Heart right ventricle (tissue), 16 donors: ENCODE measurements at regions not wholly inside any gene's neighbourhood (a gene's known extent, or its start where the extent isn't known, plus 50 kb on each side); places are given as distances from the start of the nearest gene placed in this dataset.

Source experiments
- ATAC-seq, 8 donors: fragments of 200-7000 bp; cut with Tn5 transposase; one replicate each; pipeline ENCODE4 v1.9.1; 2020; ENCODE audit warnings: mild to moderate bottlenecking in 8 of 8, moderate library complexity in 8 of 8, moderate number of reproducible peaks in 1 of 8
- DNase-seq, 2 donors: peaks; one replicate each; pipeline ENCODE4 v3.0.0-alpha.2; 2020
- H3K27ac ChIP-seq, 10 donors: fragments of 200-600 bp; sonication (generic) in 2 of 10; one replicate each; pipeline versions ENCODE4 v1.5.0 to v1.8.0; 2020 to 2022; ENCODE audit warnings: mild to moderate bottlenecking in 3 of 10
- H3K27me3 ChIP-seq, 7 donors: fragments of 200-600 bp; one replicate each; pipeline ENCODE4 v1.8.0; 2021 to 2022; ENCODE audit warnings: mild to moderate bottlenecking in 2 of 7
- H3K36me3 ChIP-seq, 9 donors: fragments of 200-600 bp; sonication (generic) in 1 of 9; one replicate each; pipeline versions ENCODE4 v1.5.0 to v1.8.0; 2020 to 2022; ENCODE audit warnings: mild to moderate bottlenecking in 2 of 9
- H3K4me1 ChIP-seq, 9 donors: fragments of 200-600 bp; sonication (generic) in 1 of 9; one replicate each; pipeline versions ENCODE4 v1.5.0 to v1.8.0; 2020 to 2022; ENCODE audit warnings: mild to moderate bottlenecking in 4 of 9
- H3K4me3 ChIP-seq, 10 donors: fragments of 200-600 bp; sonication (generic) in 2 of 10; one replicate each; pipeline versions ENCODE4 v1.5.0 to v1.8.0; 2020 to 2022; ENCODE audit warnings: mild to moderate bottlenecking in 7 of 10, moderate library complexity in 2 of 10
- H3K9me3 ChIP-seq, 11 donors: fragments of 200-600 bp in 10 of 11; sonication (generic) in 2 of 11; one replicate each; pipeline versions ENCODE4 v1.5.0 to v1.8.0; 2013 to 2022; ENCODE audit warnings: mild to moderate bottlenecking in 2 of 11, control low read depth in 1 of 11, moderate library complexity in 1 of 11
- WGBS, 2 donors: extraction: QIAGEN DNeasy Blood & Tissue Kit; methylation state at CpG; one replicate each; pipeline ENCODE4 v1.1.7; 2013; ENCODE audit warnings: inconsistent platforms in 1 of 2; 5-methylcytosine and 5-hydroxymethylcytosine counted together
- intact Hi-C, 10 donors: fragments of 100-400 bp; cut with DNase I; formaldehyde crosslinking; loops; one replicate each; pipeline versions ENCODE4 v1.11.1 to v1.14.2; 2022
- TF ChIP-seq, protein P1 (sequence below), 9 donors: fragments of 200-600 bp; sonication (generic) in 2 of 9; IDR thresholded peaks; one replicate each; pipeline versions ENCODE4 v1.5.0 to v1.8.0; 2021 to 2022; ENCODE audit warnings: antibody characterized with exemption in 9 of 9, mild to moderate bottlenecking in 5 of 9, moderate library complexity in 1 of 9
- donor health status: Arrhythmogenic right ventricular cardiomyopathy.
- donor health status: ischemic (EF 13 %, LVEDD 7.1; RV severe dilation, severe dysfunction).
- donor health status: healthy with polysubstance abuse.
- donor health status: DM: no; HTN: yes; CAD: no.
- donor health status: DM: no; HTN: no; CAD: no.
- donor health status: ischemic (EF 25% LVEDD 6.9; RV normal size, moderate dysfunction).
- donor health status: ischemic (EF 25% LVEDD 5.7; RV mildly dilated, moderate dysfunction).
- donor health status: healthy.
- donor health status: DM: yes; HTN: yes; CAD: no.
- donor health status: Ischemic cardiomyopathy.
- donor health status: ischemic (EF 35%, LVEDD 5.7; RV mildly dilated, moderate dysfunction).
- donor health status: nonischemic (EF 11% LVEDD 7.7; RV severe dilation, severe dysfunction).
- donor health status: DM: yes; HTN: yes; CAD: no.
- donor health status: PGD.
- donor health status: ischemic (EF 29% LVEDD 5.4; RV normal size, mild dysfunction).
- donor health status: nonischemic (EF 23%, LVEDD 6.1; RV moderate dilation, normal function).

DNA sequence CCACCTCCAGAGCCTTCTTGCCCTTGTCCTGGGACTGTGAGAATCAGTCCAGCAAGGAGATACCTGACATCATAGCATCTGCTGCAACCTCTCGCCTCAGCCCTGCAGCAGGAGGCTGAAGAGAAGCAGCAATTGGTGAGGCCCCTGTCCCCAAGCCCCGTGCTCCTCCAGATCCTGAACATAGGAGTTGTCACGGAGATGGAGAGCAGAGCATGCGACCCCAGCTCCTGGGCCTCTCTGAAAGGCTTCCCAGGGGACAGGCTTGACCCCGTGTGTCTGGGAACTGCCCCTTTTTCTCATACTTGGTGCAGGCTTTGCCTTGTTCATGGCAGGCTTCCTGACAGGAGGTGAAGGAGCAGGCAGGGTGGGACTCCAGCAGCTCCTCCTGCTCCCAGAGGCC lies 127.7 kb upstream of the PZP start:
- DNase-seq (no peak), ATAC-seq (no peak)
- intact Hi-C loops: loop anchor here in 4 of 10 donors (10.0 kb wide), 2 partner anchors 369 to 379 kb away; no protein-coding TSS in a partner anchor
- TF ChIP-seq, protein P1, sequence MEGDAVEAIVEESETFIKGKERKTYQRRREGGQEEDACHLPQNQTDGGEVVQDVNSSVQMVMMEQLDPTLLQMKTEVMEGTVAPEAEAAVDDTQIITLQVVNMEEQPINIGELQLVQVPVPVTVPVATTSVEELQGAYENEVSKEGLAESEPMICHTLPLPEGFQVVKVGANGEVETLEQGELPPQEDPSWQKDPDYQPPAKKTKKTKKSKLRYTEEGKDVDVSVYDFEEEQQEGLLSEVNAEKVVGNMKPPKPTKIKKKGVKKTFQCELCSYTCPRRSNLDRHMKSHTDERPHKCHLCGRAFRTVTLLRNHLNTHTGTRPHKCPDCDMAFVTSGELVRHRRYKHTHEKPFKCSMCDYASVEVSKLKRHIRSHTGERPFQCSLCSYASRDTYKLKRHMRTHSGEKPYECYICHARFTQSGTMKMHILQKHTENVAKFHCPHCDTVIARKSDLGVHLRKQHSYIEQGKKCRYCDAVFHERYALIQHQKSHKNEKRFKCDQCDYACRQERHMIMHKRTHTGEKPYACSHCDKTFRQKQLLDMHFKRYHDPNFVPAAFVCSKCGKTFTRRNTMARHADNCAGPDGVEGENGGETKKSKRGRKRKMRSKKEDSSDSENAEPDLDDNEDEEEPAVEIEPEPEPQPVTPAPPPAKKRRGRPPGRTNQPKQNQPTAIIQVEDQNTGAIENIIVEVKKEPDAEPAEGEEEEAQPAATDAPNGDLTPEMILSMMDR (IDR thresholded peaks at IDR 0.05): no peak
- no peaks in the 10 kb centered on the region for H3K36me3 ChIP-seq
- no peak overlapping the region for H3K27ac ChIP-seq
- no peak overlapping the region for H3K4me3 ChIP-seq
- peaks cover 0 to 7% (median 0%) of the 10 kb centered on the region in 7 donors for H3K27me3 ChIP-seq
- H3K4me1 ChIP-seq: peaks cover 0 to 4% (median 0%) of the 10 kb centered on the region in 9 donors
- peaks cover 0 to 16% (median 3%) of the 10 kb centered on the region in 11 donors for H3K9me3 ChIP-seq
- WGBS, 2 donors: 64 to 67% methylated on average over 5 of the region's 5 CpGs

DNA sequence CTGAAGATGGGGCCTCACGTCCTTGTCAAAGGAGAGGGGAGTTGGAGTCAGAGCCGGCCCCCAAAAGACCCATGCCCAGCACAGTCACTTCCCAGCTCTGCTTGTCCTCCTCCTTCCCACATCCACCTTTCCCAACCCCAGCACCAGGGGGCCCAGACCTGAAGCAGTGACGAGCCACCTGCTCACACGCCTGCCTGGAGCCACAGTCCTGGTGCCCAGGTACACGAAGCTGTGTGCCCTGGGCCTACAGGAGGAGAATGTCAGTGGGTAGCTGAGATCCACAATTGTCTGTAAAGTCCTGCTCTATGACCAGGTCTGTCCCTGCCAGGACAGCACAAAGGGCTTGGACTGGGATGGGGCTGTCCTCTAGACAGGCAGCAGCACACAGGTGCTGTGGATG lies 126.8 kb upstream of the PZP start:
- 82% methylated on average over 5 of the region's 5 CpGs for WGBS, 2 donors
- Histone ChIP-seq H3K36me3 (no peaks in the 10 kb centered on the region), H3K27me3 (peaks cover 0 to 7% (median 0%) of the 10 kb centered on the region in 7 donors), H3K4me3 (no peak overlapping the region), H3K4me1 (peaks cover 0 to 4% (median 0%) of the 10 kb centered on the region in 9 donors), H3K9me3 (peaks cover 0 to 16% (median 3%) of the 10 kb centered on the region in 11 donors), H3K27ac (no peak overlapping the region)
- ATAC-seq: no peak
- TF ChIP-seq, protein P1 (IDR thresholded peaks at IDR 0.05): no peak
- intact Hi-C loops: loop anchor here in 8 of 10 donors (5.0 to 10.0 kb wide), 5 partner anchors 132 to 380 kb away; no protein-coding TSS in a partner anchor
- DNase-seq: no peak

DNA sequence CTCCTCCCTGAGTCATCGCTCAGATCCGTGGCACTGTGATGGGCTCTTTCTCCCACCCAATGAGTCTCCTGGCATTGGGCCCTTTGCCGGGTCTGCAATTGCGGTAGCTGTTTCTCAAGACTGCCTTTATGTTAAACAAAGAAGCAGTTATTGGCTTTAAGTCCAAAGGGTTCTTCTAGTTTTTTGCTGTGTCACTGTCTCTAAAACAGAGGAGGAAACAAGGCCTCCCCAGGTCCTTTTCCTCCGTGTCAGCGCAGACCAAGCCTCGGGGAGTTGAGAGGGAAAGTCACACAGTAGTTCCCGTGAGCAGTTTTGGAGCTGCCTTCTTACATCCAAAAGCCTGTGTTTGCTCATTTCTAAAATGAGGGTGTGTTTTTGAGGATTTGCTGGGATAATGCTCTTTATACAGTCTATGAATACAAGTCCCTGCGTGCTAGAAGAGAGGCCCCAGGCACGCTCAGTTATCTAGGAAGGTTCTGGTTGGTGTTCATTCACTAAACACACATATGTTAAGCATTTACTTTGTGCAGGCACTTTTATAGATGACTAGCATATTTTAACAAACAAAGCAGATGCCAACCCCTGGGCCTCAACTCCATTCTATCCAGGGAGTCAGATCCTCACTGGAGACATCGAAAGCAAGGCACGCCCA lies 126.0 kb upstream of the PZP start:
- peaks cover 0 to 4% (median 0%) of the 10 kb centered on the region in 9 donors for H3K4me1 ChIP-seq
- H3K4me3 ChIP-seq: no peak overlapping the region
- DNase-seq: no peak
- H3K9me3 ChIP-seq: peaks cover 0 to 16% (median 3%) of the 10 kb centered on the region in 11 donors
- no peak overlapping the region for H3K27ac ChIP-seq
- intact Hi-C loops: loop anchor here in 8 of 10 donors (5.0 to 10.0 kb wide), 5 partner anchors 133 to 381 kb away; no protein-coding TSS in a partner anchor
- no peaks in the 10 kb centered on the region for H3K36me3 ChIP-seq
- ATAC-seq: no peak
- peaks cover 0 to 7% (median 0%) of the 10 kb centered on the region in 7 donors for H3K27me3 ChIP-seq
- TF ChIP-seq, protein P1 (IDR thresholded peaks at IDR 0.05): no peak
- WGBS, 2 donors: 86 to 87% methylated on average over 12 of the region's 12 CpGs

DNA sequence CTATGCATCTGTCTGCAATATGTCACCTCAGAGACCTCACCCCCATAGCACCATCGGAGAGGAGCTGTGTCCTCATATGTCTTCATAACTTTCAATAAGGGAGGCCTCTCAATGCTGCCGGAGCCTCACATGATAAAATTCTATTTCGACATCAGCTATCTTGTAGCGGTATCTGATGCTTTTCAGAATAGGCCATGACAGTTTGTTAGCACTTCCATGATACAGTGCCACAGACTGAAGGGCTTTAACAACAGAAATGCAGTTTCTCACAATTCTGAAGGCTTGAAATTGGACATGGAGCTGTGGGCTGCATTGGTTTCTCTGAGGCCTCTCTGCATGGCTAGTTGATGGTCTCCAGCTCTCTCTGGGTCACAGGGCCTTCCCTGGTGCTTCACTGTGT lies 125.0 kb upstream of the PZP start:
- 60 to 71% methylated on average over 4 of the region's 4 CpGs for WGBS, 2 donors
- peaks cover 0 to 4% (median 0%) of the 10 kb centered on the region in 9 donors for H3K4me1 ChIP-seq
- H3K9me3 ChIP-seq: peaks cover 0 to 16% (median 3%) of the 10 kb centered on the region in 11 donors
- TF ChIP-seq, protein P1 (IDR thresholded peaks at IDR 0.05): no peak
- no peak overlapping the region for H3K27ac ChIP-seq
- H3K4me3 ChIP-seq: no peak overlapping the region
- H3K36me3 ChIP-seq: no peaks in the 10 kb centered on the region
- ATAC-seq (no peak), DNase-seq (no peak)
- H3K27me3 ChIP-seq: peaks cover 0 to 7% (median 0%) of the 10 kb centered on the region in 7 donors
- intact Hi-C loops: loop anchor here in 8 of 10 donors (5.0 to 10.0 kb wide), 5 partner anchors 134 to 382 kb away; no protein-coding TSS in a partner anchor
